HFF-Myc (cell line): ENCODE measurements at regions not wholly inside any gene's neighbourhood (a gene's known extent, or its start where the extent isn't known, plus 50 kb on each side); places are given as distances from the start of the nearest gene placed in this dataset.

Experiments
- DNase-seq: peaks from one replicate; pipeline ENCODE4 v3.0.0-alpha.2; 2011; ENCODE audit warnings: low read depth; ENCODE audit errors: extremely low read depth
- H3K4me3 ChIP-seq: replicated peaks from 2 replicates; pipeline ENCODE4 v1.5.1; 2011; ENCODE audit warnings: low read depth, mild to moderate bottlenecking, control low read depth, low read length
- CTCF ChIP-seq: IDR thresholded peaks from 2 replicates; pipeline ENCODE4 v1.5.1; 2012; ENCODE audit warnings: mild to moderate bottlenecking, low read depth, low read length, control low read depth; ENCODE audit errors: missing control alignments

- TF ChIP-seq CTCF, result no peak
- no peak overlapping the region for H3K4me3 ChIP-seq
- DNase-seq, result no peak
Measured at GRCh38 chr9:103978396-103978795, 115.7 kb upstream of the SMC2 start.

GRCh38 chr9:103981912-103982311 lies 112.2 kb upstream of the SMC2 start:
- DNase-seq, result no peak
- H3K4me3 ChIP-seq, result no peak overlapping the region

GRCh38 chr9:103985077-103985476 lies 109.0 kb upstream of the SMC2 start:
- DNase-seq, result no peak
- no peak for TF ChIP-seq CTCF
- H3K4me3 ChIP-seq, result no peak overlapping the region

More at GRCh38 chr9:103981912-103982311, 112.2 kb upstream of the SMC2 start:
- no peak for TF ChIP-seq CTCF

GRCh38 chr9:103988821-103989220 lies 105.3 kb upstream of the SMC2 start:
- no peak overlapping the region for H3K4me3 ChIP-seq
- no peak for DNase-seq

GRCh38 chr9:103990311-103990710 lies 103.8 kb upstream of the SMC2 start:
- no peak for DNase-seq
- no peak for TF ChIP-seq CTCF
- H3K4me3 ChIP-seq, result no peak overlapping the region

More at GRCh38 chr9:103988821-103989220, 105.3 kb upstream of the SMC2 start:
- no peak for TF ChIP-seq CTCF

- H3K4me3 ChIP-seq, result no peak overlapping the region
- DNase-seq, result no peak
- no peak for TF ChIP-seq CTCF
Measured at GRCh38 chr9:103991001-103991400, 103.1 kb upstream of the SMC2 start.

- no peak for TF ChIP-seq CTCF
- H3K4me3 ChIP-seq, result no peak overlapping the region
- no peak for DNase-seq
Measured at GRCh38 chr9:103991698-103992097, 102.4 kb upstream of the SMC2 start.
